NCI-H2081 (cell line): ENCODE measurements at regions not wholly inside any gene's neighbourhood (a gene's known extent, or its start where the extent isn't known, plus 50 kb on each side); places are given as distances from the start of the nearest gene placed in this dataset.

Experiments
- DNase-seq, 2 experiments: peaks; one replicate each; lab custom pipeline; 2025; lab: John Stamatoyannopoulos, UW

DNA sequence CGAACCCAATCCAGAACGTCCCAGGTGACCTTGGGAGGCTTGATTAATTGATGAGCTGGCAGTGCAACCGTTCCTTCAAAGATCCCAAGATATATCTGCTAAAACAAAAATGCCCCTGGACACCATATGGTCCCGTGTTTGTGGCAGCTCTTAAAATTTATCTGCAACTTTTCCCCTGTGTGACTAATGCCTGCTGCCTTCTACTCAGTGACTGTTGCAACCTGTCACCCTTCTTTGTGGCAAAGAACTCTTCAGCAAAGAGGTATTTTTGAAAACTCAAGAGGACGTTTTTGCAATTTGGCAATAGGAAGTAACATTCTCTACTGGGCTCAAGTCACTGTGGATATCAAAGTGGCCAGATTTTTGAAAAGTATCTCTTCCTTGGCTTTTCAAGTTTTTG lies 75.8 kb upstream of the SOD3 start:
- DNase-seq = no peak

GRCh38 chr4:24720436-24720835 lies 74.9 kb upstream of the SOD3 start:
- DNase-seq = no peak

DNA sequence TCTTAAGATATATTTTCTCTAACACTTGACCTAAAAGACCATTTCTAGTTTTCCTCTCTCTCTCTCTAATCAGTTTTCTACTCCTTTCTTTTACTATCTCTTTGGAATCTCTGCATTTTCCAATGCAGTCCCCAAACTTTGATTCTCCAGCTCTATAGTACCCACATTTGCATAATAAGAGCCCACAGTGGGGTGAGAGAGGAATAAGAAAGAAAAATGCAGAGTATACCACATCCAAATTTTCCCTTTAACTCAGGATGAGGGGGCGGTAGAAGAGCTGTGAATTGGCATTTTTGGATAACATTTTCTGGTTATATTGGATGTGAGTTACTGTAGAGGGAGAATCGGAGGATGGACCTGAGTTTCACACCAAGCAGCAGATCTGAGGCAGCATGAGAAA lies 74.4 kb upstream of the SOD3 start:
- no peak for DNase-seq

DNA sequence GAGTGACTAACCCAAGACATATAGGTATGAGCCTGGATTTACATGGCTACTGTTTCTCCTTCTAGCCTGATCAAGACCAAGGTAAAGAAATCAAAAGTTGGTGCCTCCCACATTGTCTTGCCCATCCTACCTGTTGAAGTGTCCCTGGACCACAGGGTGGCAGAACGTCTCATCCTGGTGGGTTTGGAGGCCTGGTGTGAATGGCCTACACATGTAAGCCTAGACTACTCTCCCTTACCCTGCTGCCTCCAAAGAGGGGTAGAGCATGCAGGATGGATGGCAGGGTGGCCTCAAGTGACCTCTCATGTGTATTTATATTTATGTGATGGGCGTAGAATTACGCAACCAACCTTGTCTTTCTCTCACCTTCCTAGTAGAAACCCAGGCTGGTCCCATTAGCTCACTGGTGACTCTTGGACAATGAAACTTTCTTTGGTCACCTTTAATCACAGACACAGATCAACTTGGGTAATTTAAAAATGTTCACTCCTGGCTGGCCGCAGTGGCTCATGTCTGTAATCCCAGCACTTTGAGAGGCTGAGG lies 73.3 kb upstream of the SOD3 start:
- DNase-seq = no peak

DNA sequence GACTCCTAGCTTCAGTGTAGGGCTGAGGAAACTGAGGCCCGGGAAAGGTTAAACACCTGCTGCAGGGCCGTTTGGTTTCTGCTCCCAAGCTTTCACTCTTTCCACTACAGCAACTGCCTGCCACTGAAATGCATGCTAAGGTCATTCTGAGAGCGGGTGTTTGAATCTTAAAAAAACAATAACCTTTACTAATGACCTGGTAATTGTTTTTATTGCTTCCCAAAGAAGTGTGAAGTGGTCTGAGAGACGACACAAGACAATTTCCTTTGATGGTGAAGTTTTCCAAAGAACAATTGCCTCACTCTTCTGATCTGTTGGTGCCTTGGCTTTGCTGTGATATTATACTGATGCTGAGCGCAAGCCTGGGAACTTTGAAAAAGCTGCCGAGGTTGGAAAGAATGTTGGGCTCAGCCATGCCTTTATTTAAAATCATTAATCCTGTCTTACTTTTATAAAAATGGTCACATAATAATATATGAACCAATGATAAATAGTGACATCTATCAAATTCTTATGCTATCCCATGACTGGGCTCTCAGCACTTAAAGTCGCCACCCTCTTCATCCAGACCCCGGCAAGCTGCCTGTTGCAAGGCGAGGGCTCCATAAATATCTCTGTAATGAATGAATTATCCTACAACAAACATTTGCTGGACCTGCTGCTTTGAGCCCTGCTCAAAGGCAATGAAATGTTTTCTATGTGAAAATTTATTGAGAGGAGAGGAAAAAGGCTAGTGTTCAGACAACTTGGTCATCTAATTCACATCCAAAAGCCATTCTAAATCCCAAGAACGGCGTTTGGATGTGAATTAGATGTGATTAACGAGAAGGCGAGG lies 67.8 kb upstream of the SOD3 start:
- no peak for DNase-seq

DNA sequence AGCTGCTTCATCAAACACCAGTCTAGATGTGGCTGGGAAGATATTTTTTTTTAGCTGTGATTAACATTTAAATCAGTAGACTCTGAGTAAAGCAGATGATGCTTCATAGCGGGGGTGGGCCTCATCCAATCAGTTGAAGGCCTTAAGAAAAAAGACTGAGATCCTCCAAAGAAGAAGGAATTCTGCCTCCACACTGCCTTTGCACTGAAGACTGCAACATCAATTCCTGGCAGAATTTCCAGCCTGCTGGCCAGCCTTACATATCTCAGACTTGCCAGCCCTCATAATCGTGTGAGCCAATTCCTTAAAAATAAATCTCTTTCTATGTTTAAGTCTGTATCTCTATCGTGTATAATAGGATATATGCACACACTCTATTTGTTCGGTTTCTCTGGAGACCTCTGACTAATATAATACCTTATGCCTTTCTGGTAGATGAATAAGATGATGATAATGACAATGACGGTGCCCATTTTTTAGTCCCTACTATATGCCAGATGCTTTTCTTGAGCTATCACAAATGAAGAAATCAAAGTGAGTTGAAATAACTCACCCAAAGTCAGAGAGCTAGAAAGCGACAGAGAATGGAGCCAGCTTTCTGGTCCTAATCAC lies 66.1 kb upstream of the SOD3 start:
- no peak for DNase-seq

- DNase-seq = no peak
These were observed 64.9 kb upstream of the SOD3 start for GRCh38 chr4:24730256-24731001.

- no peak for DNase-seq
These were observed 63.9 kb upstream of the SOD3 start for GRCh38 chr4:24731448-24731847.

DNA sequence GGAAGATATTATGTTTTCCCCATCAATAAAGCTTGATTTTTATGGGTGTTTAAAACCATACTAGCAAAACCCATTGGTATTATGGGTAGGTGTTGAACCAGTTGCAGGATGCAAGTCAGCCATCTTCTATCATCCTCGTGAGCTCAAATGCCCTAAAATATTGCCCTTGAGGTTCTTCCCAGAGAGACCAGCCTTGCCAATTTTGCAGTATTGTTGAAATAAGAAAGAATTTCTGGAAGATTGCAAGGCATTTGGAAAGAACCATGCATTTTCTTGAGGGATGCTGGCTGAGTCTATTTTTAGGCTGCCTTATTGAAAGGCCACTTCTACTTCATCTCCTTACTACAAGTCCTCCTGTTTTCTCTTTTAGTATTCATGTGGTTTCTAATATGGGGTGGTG lies 60.9 kb upstream of the SOD3 start:
- no peak for DNase-seq

GRCh38 chr4:24736066-24736465 lies 59.3 kb upstream of the SOD3 start:
- DNase-seq = no peak

GRCh38 chr4:24741910-24742309 lies 53.5 kb upstream of the SOD3 start:
- DNase-seq = no peak

GRCh38 chr4:24742335-24742734 lies 53.0 kb upstream of the SOD3 start:
- DNase-seq = no peak

DNA sequence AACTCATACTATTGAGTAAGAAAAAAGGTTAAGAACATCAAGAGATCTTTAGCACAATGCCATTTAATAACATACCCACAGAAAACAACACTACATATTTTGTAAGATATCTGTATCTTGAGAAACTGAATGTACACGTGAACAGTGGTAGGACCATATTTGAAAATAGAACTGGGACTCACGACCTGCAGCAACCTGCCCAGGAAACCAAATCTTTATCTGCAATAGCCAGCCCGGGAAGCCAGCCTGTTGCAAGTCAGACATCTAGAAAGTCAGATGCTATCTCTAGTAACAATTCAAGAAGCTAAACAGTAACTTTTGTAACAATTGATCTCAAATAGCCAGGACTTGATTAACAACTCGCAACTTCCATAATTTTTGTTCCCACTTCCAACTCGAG lies 52.6 kb upstream of the SOD3 start:
- DNase-seq = no peak

DNA sequence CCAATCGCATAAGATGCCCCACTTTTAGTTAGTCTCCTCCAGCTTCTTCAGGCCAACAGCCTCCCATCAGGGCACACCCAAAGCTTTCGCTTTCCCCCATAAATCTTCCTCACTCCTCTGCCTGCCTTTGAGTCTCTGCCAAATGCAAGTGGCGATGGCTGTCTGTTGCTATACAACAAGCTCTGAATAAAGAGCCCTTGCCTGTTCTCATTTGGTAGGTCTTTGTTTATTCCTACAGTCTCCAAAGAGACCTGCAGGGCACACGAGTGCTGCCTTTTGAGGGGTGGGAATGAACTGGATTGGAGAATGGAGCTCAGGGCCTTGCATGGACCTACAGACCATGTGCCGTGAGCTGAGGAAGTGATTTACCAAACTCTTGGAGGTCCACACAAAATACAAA lies 52.2 kb upstream of the SOD3 start:
- peak in 1 of 2 experiments; percentile 7 for DNase-seq

GRCh38 chr4:24743927-24744326 lies 51.4 kb upstream of the SOD3 start:
- no peak for DNase-seq

GRCh38 chr4:24745172-24745895 lies 50.0 kb upstream of the SOD3 start:
- no peak for DNase-seq
